Activated effector memory CD4-positive, alpha-beta T cell treated with anti-CD3 and anti-CD28 coated beads, Interleukin-2, amount 50 U/mL, for 16 hours (primary cell): ENCODE measurements at regions not wholly inside any gene's neighbourhood (a gene's known extent, or its start where the extent isn't known, plus 50 kb on each side); places are given as distances from the start of the nearest gene placed in this dataset.
A peak's percentile ranks its signal among the peaks of the same experiment; 100 is the strongest.

ENCODE experiments used
- DNase-seq: peaks from one replicate; pipeline ENCODE4 v3.0.0-alpha.2; 2020

DNA sequence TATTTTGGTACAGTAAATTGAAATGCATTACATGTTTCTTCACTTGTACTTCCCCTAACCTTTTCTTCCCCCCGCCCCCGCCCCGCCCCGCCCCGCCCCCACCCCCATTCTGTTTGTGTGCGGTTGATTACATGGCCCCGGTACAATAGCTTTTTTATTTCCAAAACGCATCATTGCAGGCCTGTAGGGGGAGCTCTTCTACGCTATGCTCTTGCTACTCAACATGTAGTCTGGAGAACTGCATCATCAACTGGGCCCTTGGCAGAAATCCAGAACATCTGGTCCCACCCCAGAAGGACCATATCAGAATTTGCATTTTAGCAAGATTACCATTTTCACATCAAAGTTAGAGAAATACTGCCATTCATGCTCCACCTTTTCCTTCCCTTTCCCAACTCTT is 333.3 kb upstream of the DDX53 start:
- DNase-seq = no peak

DNA sequence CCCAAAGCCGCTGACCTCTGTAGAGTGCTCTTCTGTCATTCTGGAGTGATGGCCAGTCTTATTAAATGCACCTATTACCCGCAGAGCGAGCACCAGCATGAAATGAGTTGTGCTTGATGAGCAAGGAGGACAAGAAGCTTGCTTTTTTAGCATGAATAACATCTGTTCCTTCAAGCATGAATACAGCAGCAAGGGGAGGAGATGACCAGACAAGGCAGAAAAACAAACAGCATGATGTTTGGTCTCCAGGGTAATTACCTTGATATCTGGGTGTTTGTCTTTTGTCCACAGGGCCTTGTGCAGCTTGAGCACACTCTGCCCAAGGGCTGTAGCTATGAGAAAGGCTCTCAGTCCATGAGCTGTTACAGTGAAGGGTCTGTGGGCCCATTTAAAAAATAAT is 324.8 kb upstream of the DDX53 start:
- DNase-seq = no peak

DNA sequence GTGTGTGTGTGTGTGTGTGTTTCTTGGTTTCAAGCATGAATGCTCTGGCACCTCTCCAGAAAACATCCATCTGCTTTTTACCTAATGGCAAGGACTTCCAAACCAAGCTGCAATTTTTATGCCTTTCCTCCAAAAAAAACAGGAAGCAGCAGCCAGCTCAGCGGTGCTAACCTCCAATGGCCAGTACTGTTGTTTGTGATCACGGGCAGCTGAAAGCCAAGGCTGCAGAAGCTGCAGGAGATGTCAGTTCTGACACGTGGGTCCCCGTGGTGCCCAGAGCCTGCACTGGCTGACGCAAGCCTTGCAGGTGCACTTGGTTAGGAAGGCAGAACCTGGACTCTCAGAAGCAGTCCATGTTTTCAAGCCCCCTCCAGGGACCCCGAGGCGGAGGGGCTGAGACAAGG is 313.6 kb upstream of the DDX53 start:
- DNase-seq = no peak

DNA sequence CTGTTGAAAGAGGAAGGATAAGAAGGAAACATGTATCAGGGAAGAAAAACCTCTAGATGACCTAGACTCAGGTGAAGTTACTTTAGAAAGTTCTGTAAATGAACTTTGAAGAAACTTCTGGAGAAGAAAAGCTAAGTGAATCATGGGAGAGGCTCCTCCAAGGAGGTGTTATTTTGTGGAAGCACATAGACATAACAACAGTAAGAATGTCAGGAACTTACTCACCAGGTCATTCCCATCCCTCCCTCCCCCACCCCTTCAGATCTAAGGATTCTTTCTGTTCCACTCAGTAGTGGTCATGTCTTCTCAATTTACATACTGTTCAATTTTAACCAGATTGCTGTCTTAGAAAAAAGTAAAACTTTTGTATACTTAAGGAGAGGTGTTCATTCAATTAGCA is 310.5 kb upstream of the DDX53 start:
- no peak for DNase-seq

DNA sequence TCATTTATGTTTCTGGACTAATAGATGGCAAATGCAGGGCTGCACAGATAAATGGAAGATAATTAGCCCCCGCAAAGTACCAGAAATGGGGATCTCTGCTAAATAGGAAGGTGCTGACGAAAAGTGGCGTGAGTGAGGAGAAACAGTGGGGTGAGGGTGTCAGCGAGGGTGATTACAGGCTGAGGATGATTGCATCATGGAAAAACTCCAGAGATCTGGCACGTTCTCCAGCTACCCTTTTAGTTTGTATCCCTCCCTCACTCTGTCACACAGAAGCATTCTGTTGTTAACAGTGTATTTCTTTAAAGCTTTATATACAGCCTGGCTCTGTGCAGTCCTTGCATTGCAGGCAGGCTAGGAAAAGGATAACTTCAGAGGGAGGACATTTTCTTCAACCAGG is 309.6 kb upstream of the DDX53 start:
- no peak for DNase-seq

DNA sequence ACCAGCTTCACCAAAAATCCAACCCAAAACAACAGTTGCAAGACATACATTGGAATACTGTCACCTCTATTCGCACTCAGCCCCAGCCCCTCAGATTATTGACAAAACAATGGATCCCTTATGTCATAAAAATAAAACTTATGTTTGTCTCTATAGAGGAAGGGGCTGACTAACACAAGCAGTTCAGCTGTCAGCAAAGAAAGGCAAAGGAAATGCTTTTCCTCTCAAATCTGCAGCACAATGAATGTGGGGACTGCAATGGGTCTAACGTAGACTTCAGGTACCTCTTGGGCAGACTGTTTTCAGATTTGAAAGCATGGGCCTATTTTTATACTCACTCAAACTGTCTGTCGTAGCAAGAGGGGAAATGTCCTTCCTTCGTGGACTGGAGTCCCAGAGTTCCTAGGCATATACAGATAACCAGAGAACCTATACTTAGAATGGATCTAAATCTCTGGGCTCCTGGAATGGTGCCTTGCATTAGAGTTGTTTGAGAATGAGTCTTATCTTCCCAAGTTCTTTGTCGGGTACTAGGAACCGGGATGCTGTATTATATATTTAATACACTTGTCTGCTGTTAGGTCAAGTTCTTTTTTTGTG is 307.7 kb upstream of the DDX53 start:
- no peak for DNase-seq

DNA sequence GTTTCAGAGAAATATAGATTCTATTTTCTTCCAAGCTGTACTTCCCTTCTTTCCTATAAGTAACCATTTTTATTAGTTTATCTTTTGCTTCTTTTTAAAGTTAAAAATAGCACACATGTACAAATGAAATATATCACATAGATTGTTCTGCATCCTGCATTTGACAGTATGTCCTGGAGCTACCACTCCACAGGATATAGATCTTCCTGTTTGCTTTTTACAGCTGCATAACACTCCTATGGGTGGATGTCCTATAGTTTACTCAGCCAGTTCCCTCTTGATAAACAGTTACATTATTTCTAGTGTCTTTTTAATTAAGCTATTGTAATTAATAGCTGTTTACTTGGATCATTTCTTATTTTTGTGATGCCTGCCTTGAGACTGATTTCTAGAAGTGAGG is 301.6 kb upstream of the DDX53 start:
- DNase-seq = no peak

DNA sequence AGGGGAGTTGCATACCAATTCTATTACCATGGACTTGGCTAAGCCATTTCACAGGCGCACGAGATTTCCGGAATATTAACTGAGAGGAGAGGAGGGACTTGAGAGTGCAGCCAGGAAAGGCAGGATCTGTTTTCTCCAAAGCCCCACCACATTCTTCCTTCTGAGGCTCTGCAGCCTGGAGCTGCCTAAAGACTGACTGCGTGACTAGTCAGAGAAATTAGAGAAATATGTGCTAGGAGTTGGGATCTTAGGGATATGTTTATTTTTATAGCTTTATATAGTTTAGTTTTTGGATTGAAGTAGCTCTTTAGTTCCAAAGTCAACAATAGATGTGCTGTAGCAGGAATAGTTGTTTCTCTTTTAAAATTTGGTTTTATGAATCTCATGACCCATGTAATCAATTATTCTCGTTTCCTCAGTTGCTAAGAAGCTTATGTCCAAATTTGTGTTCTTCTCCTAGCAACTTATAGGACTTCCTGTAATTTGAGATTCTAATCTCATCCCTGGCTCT is 300.1 kb upstream of the DDX53 start:
- no peak for DNase-seq

DNA sequence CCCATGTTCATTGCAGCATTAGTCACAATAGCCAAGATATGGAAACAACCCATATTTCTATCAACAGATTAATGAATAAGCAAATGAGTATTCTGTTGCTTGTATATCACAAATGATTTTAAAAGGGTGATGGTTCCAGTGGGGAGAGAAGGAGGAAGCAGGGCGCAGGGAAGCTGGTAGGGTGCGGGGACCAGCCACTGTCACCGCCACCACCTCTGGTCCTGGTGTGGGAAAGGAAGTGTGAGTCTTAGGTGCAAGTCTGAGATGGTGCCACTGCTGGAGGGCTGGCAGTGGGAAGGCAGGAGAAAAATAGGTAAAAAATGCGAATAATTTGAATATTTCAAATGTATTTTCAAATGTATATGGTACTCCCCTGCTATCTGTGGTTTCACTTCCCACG is 286.8 kb upstream of the DDX53 start:
- no peak for DNase-seq

DNA sequence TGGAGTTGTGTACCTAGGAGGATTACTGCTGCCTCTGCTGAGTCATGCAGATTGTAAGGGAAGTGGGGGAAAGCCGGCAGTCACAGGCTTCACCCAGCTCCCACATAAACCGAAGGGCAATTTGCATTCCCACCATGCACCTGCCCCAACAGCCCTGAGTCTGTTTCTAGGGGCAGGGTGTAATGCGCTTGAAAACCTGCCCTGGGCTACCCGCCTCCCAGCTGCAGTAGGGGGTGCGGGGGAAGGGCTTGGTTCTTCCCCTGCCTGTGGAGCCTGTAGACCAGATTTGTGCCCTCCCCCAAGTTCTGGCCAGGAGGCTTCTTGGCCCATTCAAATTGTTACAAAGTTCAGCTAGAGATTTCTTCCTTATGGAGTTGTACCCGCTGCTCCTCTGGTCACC is 269.2 kb upstream of the DDX53 start:
- DNase-seq = no peak

DNA sequence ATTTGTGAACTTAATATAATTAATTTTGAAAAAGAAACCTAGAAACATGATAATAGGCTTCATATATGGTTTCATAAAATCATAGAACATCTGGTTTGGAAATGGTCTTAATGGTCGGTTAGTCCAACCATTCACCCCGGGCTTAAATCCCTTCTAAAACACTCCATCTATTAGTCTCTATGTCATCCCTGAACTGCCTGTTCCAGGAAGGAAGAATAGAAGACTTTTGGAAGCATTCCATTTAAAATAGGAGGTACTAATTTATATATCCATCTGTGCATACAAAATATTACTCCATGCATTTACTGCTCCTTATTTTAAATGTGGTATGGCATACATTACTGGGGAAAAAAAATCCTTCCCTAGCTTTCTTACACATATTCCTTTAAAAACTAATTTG is 262.2 kb upstream of the DDX53 start:
- DNase-seq = no peak

DNA sequence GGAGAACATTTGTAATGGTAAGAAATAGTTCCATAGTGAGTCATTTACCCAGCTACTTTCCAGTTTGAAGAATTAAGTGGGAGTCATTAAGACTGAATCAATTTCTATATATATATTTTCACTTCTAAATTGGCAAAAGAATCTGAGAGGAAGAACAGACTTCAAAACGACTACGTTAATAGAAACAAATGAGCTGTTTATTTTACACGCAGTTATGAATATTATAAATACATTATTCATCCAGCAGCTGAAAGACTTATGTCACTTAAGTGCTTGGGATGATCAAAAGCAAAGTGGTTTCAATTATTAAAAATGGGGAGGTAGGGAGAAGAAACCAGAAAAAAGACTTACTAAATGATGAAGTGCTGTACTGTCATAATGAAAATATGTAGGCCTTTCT is 260.5 kb upstream of the DDX53 start:
- no peak for DNase-seq

DNA sequence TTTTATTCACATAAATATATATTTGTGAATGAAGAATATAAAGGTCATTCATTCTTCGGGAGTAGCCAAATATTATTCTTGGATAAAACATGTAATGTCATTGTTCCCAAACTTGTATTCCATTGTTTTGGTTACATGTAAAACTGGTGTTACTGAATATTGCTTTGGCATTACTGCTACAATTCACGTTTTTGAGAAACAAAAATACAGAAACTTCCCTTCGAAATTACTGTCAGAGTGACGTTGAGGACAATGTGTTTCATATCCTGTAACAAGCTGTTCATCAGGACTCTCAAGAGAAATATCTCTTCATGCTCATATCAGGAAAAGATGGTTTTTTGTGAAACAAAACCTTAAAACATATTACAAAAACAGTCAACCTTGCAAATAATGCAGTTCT is 258.9 kb upstream of the DDX53 start:
- no peak for DNase-seq

DNA sequence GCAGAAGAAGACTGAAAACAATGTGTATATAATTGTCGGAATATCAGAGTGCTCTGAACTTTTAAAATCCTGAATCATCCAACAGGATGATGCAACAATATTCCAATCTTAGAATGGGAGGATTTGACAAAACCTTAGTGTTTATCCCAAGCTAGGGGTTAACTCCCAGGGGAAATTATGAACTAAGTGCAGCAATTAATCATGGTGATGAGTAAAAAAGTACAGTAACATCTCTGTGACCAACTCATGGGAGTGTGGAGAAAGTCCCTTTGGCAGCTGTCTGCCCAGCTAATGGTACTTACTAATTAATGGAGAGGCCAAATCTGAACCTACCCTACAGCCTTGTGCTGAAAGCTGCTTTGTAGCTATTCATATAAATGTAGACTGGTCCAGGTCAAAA is 257.6 kb upstream of the DDX53 start:
- DNase-seq = no peak

DNA sequence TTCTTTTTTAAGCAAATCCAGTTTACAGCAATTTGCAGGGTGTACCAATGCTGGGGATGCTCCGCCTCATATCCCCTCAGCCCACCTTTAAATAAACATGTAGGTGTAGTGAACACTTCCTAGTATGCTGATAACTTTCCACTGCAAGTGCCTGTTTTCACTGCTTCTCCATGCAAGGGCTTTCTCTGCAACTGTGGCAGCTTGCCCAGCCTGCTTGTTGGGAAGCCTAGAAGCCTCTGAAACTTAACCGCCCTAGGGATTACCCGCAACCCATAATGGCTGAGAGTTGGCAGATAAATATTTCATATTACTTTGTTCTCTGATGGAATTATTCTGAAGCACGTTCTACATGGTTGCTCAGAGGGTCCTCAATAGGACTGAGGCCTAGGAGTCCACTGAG is 253.7 kb upstream of the DDX53 start:
- no peak for DNase-seq

DNA sequence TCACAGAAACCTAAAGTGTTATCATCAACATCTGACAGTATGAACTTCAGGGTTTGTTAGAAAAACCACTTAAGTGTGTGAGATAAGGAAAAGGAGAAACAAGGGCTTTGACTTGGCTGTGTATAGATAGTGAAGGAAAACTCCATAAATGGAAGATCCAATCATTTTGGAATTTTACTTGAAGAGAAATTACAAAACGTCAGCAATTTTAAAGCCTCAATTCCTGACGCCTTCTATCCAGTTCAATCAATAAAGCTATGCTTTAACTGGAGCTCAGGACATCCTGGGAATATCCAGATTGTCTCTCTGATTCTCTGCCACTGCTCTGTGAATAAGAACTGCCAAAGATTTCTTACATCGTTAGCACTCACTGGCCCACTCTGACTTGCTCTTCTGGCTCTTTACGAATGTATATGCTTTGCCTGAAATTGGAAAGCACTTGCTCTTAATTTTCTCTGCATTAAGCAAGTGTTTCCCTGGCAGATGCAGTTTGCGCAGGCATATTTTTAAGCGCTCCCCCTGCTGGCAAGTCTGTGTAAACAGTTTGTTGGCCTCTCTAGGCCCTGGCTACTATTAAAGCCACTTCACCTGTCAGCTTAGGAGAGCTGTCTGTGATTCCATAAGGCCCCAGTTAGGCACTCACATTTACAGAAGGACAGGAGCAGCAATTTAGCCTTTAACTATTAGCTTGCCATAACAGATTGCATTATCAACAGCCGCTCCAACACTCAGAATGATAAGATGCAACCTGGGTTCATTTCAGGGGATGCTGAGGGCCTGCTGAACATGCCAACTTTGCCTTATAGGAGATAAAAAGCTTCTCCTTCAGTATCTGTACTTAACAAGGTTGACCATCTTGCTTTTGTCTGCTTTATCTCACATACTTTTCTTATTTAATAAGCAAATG is 251.4 kb upstream of the DDX53 start:
- DNase-seq = peak; percentile 69

DNA sequence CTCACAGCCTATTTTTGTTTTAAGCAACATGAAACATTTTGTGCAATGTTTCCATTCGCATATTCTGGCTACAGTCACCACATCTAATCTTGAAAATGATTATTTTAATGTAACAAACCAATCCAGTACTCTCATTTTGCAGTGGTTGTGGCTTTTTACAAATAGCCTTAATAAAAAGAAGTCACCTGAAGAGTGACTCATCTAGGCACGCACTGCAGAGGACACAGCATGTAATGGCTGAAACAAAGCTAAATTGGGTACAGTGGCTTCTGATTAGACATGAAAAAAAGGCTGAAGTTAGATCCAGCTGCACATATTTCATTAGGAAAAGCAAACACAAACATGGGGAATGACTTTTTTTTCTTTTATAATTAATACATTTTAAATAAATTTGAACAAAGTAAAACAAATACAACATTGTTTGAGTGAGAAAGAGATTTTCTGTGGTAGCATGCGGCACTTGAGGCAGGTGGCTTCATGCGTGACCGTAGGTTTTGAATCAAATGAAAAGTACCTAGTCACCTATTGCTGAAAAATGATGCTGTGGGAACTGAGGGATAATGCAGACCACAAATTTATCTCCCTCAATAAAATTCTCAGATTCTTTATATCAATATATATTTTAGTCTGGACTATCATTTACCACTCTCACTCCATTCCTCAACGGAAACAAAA is 240.8 kb upstream of the DDX53 start:
- no peak for DNase-seq

DNA sequence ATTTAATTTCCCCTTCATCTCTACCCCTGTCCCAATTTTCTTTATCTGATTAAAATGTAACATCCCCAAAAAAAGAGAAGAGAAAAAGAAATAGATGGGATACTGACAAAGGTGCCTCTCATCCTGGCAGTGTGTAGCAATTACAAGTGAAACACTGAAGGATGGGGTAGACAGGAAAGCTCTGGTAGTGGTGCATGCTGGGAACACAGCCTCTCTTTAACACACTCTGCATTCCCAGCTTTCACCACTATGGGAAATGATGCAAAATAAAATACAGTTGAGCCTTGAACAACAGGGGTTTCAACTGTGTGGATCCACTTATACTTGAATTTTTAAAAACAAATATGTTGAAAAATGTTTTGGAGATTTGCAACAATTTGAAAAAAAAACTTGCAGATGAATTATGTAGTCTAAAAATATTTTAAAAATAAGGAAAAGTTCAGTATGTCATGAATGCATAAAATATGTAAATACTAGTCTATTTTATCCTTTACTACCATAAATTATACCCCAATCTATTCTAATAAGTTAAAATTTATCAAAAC is 239.2 kb upstream of the DDX53 start:
- DNase-seq = no peak

DNA sequence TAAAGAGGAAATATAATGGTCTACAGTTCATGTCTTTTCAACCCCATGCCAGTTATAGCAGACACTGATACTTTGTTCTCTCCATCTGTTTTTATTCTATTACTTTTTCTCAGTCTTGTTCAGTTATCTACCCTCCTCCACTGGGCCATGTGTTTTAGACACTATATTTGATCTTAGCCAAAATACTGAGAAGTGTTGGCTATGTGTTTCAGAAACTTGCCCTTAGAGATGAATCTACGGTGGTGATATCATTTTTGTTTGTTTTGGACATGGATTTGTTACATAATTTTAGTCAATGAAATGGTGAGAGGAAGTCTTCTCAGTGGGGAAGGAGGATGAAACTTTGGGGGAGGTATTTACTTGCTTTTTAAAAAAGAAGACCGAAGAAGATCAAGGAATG is 211.5 kb upstream of the DDX53 start:
- DNase-seq = no peak

DNA sequence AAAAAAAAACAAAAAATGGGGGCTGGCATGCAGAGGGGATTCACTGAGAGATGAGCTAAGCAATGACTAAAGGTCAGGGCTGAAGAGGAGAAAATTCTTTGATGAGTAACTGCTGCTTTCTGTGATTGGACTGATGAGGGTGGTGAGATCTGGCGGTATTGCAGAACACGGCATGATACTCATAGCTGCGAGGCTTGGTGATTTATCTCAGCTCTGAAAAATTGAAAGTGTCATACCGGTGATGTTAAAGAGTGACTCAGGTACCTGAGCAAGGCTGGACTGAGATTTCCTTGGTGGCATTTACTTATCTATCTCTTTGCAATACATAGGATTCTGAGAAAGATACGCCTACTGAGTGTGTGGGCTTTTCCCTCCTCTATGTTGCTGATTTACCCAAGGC is 204.1 kb upstream of the DDX53 start:
- DNase-seq = no peak

DNA sequence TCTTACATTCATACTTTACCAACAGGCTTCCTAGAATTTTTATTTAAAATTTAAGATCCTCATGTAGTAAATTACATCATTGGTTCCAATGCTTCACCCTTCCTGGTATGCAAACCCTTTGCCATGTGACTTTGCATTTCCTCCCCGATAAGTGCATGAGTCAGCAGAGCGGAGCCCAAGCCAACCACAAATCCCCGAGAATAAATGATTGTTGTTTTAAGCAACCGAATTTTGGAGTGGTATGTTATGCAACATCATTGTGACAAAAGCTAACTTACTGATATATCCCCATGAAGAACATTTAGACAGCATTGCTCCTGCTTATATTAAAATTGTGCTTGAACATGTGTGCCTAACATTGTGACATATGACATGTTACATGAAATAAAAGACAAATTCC is 199.4 kb upstream of the DDX53 start:
- no peak for DNase-seq

DNA sequence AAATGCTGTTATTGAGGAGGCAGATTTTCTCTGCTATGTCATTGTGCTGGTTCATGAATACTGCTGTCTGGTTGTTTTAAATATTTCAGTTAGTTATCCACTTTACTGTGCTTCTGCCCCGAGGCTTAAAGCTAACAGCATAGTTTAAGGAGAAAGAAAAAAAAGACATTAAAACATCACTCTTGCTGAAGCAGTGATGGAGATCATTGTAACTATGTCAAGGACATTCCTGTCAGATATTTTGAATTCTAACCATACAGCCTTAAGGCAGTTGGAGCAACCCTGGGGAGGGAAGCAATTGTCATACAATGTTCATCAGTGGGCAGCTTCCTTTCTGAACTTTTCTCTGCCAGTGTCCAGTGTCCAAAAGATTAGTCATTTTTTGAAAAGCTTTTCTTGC is 199.0 kb upstream of the DDX53 start:
- no peak for DNase-seq

DNA sequence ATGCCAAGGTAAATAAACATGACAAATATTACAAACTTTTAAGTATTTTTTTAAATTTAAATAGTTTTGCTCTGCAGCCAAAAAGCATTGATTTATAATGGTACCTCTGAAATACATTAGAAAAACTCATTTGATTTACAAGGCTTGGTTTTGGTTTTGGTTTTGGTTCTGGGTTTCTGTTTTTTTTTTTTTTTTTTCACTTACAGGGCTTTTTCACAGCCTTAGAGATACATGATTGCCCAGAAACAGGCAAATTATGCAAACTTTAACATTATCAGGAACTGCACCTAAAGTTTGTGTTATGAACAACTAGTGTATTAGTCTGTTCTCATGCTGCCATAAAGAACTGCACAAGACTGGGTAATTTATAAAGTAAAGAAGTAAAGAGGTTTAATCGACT is 196.4 kb upstream of the DDX53 start:
- no peak for DNase-seq

DNA sequence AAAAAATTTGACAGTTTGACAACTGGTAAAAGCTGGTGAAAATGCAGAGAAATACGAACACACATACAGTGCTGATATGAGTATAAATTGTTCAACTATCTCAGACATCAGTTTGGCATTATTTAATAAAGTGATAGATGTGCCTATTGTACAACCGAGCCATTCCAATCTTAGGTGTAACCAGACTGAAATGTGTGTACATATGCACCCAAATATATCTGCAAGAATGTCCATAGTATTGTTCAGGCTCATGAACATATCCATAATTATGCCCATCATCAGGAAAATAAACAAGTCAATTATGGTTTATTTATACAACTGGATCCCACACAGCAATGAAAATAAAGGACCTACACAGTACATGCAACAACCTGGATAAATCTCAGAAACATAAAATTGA is 188.9 kb upstream of the DDX53 start:
- DNase-seq = no peak
